ENCODE measurements at regions not wholly inside any gene's neighbourhood (a gene's known extent, or its start where the extent isn't known, plus 50 kb on each side); places are given as distances from the start of the nearest gene placed in this dataset.

- no peak for DNase-seq (ENCODE audit: low spot score)
Observed at GRCh38 chr1:22315315-22316078, 136.2 kb upstream of the ZBTB40 start.

- peak; percentile 49 for DNase-seq (ENCODE audit: low spot score)
Observed at GRCh38 chr1:22317231-22317919, 134.3 kb upstream of the ZBTB40 start.

- no peak for DNase-seq (ENCODE audit: low spot score)
Observed at GRCh38 chr1:22317920-22318243, 133.8 kb upstream of the ZBTB40 start.

GRCh38 chr1:22318279-22318981, 133.2 kb upstream of the ZBTB40 start:
- DNase-seq (ENCODE audit: low spot score) = no peak

GRCh38 chr1:22319608-22320007, 132.0 kb upstream of the ZBTB40 start:
- DNase-seq (ENCODE audit: low spot score) = no peak

- no peak for DNase-seq (ENCODE audit: low spot score)
Observed at GRCh38 chr1:22320587-22321344, 130.9 kb upstream of the ZBTB40 start.

- no peak for DNase-seq (ENCODE audit: low spot score)
Observed at GRCh38 chr1:22321917-22322316, 129.7 kb upstream of the ZBTB40 start.

GRCh38 chr1:22323141-22323845, 128.4 kb upstream of the ZBTB40 start:
- no peak for DNase-seq (ENCODE audit: low spot score)

- no peak for DNase-seq (ENCODE audit: low spot score)
Observed at GRCh38 chr1:22323846-22324504, 127.7 kb upstream of the ZBTB40 start.

GRCh38 chr1:22325531-22326371, 125.9 kb upstream of the ZBTB40 start:
- no peak for DNase-seq (ENCODE audit: low spot score)

- DNase-seq (ENCODE audit: low spot score) = no peak
Observed at GRCh38 chr1:22326372-22326915, 125.2 kb upstream of the ZBTB40 start.

- DNase-seq (ENCODE audit: low spot score) = no peak
Observed at GRCh38 chr1:22326931-22327330, 124.7 kb upstream of the ZBTB40 start.

- DNase-seq (ENCODE audit: low spot score) = no peak
Observed at GRCh38 chr1:22327411-22327810, 124.2 kb upstream of the ZBTB40 start.

GRCh38 chr1:22328331-22329147, 123.1 kb upstream of the ZBTB40 start:
- no peak for DNase-seq (ENCODE audit: low spot score)

- DNase-seq (ENCODE audit: low spot score) = no peak
Observed at GRCh38 chr1:22329148-22329515, 122.5 kb upstream of the ZBTB40 start.

- DNase-seq (ENCODE audit: low spot score) = no peak
Observed at GRCh38 chr1:22330092-22330759, 121.4 kb upstream of the ZBTB40 start.

GRCh38 chr1:22330760-22331119, 120.9 kb upstream of the ZBTB40 start:
- no peak for DNase-seq (ENCODE audit: low spot score)

- DNase-seq (ENCODE audit: low spot score) = no peak
Observed at GRCh38 chr1:22331618-22332423, 119.8 kb upstream of the ZBTB40 start.
